Fibroblast of pulmonary artery (primary cell): ENCODE measurements at regions not wholly inside any gene's neighbourhood (a gene's known extent, or its start where the extent isn't known, plus 50 kb on each side); places are given as distances from the start of the nearest gene placed in this dataset.
A peak's percentile ranks its signal among the peaks of the same experiment; 100 is the strongest.

Experiments used
- DNase-seq: peaks from one replicate; pipeline ENCODE4 v3.0.0-alpha.2; 2010; ENCODE audit warnings: low read depth
- H3K4me3 ChIP-seq: replicated peaks from 2 replicates; pipeline ENCODE4 v1.5.1; 2011; ENCODE audit warnings: low read depth, mild to moderate bottlenecking, control low read depth, low read length, moderate library complexity
- TF ChIP-seq, protein P1 (sequence below): IDR thresholded peaks from 2 replicates; pipeline ENCODE4 v1.5.1; 2011; ENCODE audit warnings: mild to moderate bottlenecking, control low read depth, low read length, inconsistent platforms; ENCODE audit errors: missing control alignments

DNA sequence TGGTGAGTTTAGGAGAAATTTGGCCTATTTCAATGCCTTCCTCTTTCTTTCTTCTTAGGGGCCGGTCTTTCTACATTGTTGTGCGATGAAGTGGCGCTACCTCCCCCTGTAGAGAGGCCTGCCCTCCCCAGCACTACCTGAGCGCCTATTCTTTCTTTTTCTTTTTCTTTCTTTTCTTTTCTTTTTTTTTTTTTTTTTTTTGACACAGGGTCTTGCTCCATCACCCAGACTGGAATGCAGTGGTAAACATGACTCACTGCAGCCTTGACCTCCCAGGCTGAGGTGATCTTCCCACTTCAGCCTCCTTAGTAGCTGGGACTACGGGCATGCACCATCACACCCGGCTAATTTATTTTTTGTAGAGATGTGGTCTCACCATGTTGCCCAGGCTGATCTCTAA, 136.1 kb upstream of the MAX start:
- peak; percentile 92 for DNase-seq
- no peak overlapping the region for H3K4me3 ChIP-seq
- TF ChIP-seq, protein P1, sequence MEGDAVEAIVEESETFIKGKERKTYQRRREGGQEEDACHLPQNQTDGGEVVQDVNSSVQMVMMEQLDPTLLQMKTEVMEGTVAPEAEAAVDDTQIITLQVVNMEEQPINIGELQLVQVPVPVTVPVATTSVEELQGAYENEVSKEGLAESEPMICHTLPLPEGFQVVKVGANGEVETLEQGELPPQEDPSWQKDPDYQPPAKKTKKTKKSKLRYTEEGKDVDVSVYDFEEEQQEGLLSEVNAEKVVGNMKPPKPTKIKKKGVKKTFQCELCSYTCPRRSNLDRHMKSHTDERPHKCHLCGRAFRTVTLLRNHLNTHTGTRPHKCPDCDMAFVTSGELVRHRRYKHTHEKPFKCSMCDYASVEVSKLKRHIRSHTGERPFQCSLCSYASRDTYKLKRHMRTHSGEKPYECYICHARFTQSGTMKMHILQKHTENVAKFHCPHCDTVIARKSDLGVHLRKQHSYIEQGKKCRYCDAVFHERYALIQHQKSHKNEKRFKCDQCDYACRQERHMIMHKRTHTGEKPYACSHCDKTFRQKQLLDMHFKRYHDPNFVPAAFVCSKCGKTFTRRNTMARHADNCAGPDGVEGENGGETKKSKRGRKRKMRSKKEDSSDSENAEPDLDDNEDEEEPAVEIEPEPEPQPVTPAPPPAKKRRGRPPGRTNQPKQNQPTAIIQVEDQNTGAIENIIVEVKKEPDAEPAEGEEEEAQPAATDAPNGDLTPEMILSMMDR: no peak

DNA sequence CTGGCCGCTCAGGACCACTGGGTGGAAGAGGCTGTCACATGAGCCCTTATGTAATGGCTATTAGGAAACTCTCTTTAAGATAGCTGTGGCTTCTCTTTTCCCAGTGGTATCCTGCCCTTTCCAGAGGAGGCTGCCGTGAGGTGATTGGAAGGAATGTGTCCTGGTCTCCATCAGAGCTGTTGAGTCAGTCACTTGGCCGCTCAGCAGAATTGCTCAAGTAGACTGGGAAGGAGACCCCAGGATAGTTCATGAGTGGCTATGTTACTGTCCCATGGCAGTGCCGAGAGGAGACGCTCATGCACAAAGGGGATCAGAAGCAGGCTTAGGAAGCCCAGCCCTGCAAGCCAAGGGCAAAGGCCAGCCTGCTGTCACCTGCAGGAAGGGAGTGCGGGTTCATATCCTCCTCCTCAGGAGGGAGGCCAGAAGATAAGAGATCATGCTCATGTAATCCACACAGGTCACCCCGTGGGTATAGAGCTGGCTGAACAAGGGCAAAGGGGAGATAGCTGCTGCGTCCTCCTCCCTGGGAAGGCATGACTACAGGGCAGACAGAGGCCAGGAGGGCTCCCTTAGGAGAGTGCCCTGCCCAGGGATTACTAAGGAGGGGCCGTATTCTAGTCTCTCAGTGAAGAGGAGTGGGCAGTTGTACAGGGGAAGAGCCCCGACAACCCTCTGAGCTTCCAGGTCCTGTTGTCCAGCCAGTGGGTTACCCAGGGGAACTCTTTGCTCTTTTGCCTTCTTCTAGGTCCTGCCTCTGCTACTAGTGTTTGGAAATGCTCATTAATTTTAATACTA, 137.0 kb upstream of the MAX start:
- H3K4me3 ChIP-seq: no peak overlapping the region
- TF ChIP-seq, protein P1: no peak

DNA sequence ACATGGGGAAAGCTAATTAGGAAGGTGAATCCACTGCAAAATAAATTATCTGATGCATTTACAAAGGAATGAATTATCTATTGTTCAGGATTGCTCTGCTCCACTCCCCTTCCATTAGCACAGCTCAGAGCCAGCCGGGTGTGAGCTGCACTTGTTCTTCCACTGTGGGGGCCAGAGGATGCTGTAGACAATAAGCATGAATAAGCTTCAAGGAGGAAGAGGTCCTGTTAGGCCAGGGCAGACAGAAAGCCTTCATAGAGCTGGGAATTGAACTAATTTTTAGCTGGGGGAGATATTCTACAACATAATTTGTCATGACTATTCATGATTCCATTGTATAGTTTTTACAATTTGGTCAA, 137.6 kb upstream of the MAX start:
- no peak for DNase-seq
- no peak overlapping the region for H3K4me3 ChIP-seq
- TF ChIP-seq, protein P1: no peak

More for the DNA sequence above, 137.0 kb upstream of the MAX start:
- DNase-seq: peak; percentile 95

DNA sequence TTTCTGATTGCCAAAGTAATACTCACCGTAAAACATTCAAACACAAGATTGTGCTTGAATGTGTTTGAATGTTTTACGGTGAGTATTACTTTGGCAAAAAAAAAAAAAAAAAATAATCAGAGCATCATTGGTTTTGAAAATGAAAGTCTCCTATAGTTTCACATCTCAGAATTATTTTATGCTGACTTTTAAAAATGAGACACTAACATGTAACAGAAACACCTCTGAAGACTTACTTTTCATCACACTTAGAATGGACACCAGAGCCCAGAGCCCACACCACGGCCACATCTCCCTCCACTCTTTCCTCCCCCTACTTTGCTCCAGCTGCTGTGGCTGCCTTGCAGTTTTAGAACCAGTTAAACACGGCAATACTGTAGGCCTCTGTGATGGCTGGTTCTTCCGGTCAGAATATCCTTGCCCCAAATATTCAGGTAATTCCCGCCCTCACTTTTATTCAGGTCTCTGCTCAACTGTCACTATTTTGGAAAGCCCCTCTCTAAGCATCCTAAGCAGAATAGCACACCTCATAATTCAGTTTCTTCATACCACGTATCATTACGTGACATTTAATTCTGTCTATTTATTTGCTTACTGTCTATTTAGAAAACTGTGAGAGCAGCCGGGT, 138.9 kb upstream of the MAX start:
- H3K4me3 ChIP-seq: no peak overlapping the region
- no peak for DNase-seq
- TF ChIP-seq, protein P1: no peak

DNA sequence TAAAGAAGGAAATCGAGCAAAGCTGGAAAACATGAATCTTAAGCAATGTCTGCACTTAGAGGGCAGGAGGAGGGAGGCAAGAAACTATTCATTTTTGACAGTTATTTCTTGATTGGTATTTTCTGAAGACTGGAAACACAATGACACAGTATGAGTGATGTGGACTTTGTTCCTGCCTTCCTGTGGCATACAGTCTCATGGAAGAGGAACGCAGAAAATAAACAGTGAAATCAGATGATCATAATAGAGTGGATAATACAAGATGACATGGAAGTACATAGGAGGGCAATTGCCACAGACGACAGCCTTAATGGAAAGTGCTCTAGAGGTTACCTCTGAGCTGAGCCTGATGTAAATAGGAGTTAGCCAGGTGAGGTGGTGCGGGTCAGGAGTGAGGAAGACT, 140.4 kb upstream of the MAX start:
- DNase-seq: peak; percentile 34
- TF ChIP-seq, protein P1: no peak
- no peak overlapping the region for H3K4me3 ChIP-seq

DNA sequence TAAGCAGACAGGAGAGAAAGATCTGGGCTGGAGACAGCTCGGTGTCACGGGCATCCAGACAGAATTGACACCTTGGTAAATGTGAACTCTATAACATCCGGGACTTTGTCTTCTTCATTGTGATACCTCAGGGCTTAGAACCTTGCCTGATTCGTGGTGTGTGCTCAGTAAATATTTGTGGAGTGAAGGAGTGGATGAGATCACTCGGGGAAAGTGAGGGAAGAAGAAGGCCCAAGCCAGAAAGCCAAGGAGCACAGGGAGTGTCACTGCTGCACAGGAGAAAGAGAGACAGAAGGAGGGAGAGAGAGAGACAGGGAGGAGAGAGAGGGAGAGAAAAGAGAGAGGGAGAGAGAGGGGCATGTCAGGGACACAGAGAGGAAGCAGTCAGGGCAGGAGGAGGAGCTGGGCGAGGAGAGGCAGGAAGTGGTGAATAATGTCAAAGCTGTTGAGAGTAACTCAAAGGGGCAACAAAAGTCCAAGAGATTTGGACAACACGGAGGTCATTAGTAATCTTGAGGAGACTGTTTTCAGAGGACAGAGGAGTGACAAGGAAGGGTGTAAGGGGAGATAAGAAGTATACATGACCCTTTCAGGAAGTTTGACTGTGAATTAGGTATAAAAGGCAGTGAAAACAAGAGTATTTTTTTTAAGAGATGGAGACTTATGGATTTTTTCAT, 141.6 kb upstream of the MAX start:
- H3K4me3 ChIP-seq: no peak overlapping the region
- DNase-seq: peak; percentile 54
- TF ChIP-seq, protein P1: no peak
